Ovary (tissue), 7 donors: ENCODE measurements at regions not wholly inside any gene's neighbourhood (a gene's known extent, or its start where the extent isn't known, plus 50 kb on each side); places are given as distances from the start of the nearest gene placed in this dataset.

Experiments
- DNase-seq, 5 donors: peaks; one replicate each; pipeline ENCODE4 v3.0.0-alpha.2; 2019 to 2020
- H3K27ac ChIP-seq, 2 donors: fragments of 200-600 bp; one replicate each; pipeline versions ENCODE4 v1.5.1 to v1.8.0; 2019 to 2022
- H3K27me3 ChIP-seq: fragments of 200-600 bp; one replicate; pipeline ENCODE4 v1.8.0; 2022
- H3K36me3 ChIP-seq: fragments of 200-600 bp; sonication (generic); one replicate; pipeline ENCODE4 v1.5.1; 2019
- H3K4me1 ChIP-seq: one replicate; pipeline ENCODE4 v1.8.1; 2013; ENCODE audit warnings: mild to moderate bottlenecking, moderate library complexity; ENCODE audit not compliant: insufficient read depth
- H3K4me3 ChIP-seq: fragments of 200-600 bp; sonication (generic); one replicate; pipeline ENCODE4 v1.5.1; 2017
- H3K9me3 ChIP-seq, 2 donors: fragments of 200-600 bp in 1 of 2; sonication (generic) in 1 of 2; one replicate each; pipeline versions ENCODE4 v1.5.1 to v1.8.1; 2013 to 2019; ENCODE audit warnings: mild to moderate bottlenecking in 1 of 2, moderate library complexity in 1 of 2
- CTCF ChIP-seq, 3 donors: fragments of 450-650 bp in 2 of 3; fragments of 200-600 bp in 1 of 3; IDR thresholded peaks; one replicate each; pipeline versions ENCODE4 v1.5.1 to v1.8.0; 2016 to 2022; ENCODE audit warnings: antibody characterized with exemption in 3 of 3, mild to moderate bottlenecking in 1 of 3
- EP300 ChIP-seq: sonication (generic); formaldehyde crosslinking; IDR thresholded peaks from one replicate; pipeline ENCODE4 v1.6.1; 2017; ENCODE audit warnings: antibody characterized with exemption
- POLR2A ChIP-seq: fragments of 450-650 bp; IDR thresholded peaks from one replicate; pipeline ENCODE4 v1.6.1; 2017; ENCODE audit warnings: antibody characterized with exemption, mild to moderate bottlenecking, moderate library complexity
- WGBS, 3 donors: extraction: QIAGEN DNeasy Blood & Tissue Kit in 1 of 3; methylation state at CpG; one replicate each; pipeline versions ENCODE4 v1.1.5 to v1.1.7; 2013 to 2017; 5-methylcytosine and 5-hydroxymethylcytosine counted together
- intact Hi-C, 4 donors: fragments of 100-400 bp; cut with DNase I; formaldehyde crosslinking; loops; one replicate each; pipeline versions ENCODE4 v1.11.0 to v1.15.1; 2022 to 2023
- donor health status: DM: no; HTN: no; CAD: no; lungs with moderate emphysema.
- donor health status: DM: no; HTN: no; CAD: no.
- donor health status: Bipolar disorder and iron deficiency.
- donor health status: DM: no; HTN: no; CAD: no.
- donor health status: DM: yes; HTN: yes; CAD: no.

GRCh38 chr5:109524555-109524954, 114.8 kb upstream of the PJA2 start:
- Histone ChIP-seq H3K4me3 (no peak overlapping the region), H3K4me1 (no peaks in the 10 kb centered on the region), H3K9me3 (no peaks in the 10 kb centered on the region), H3K27ac (no peak overlapping the region), H3K36me3 (no peaks in the 10 kb centered on the region), H3K27me3 (no peaks in the 10 kb centered on the region)
- WGBS, 3 donors = 48 to 95% (median 83%) methylated on average over 2 of the region's 2 CpGs
- intact Hi-C loops = no loop called here
- no peak for DNase-seq
- TF ChIP-seq POLR2A (no peak), CTCF (IDR thresholded peaks at IDR 0.05) (no peak), EP300 (no peak)

GRCh38 chr5:109524026-109524425, 114.3 kb upstream of the PJA2 start:
- Histone ChIP-seq H3K36me3 (no peaks in the 10 kb centered on the region), H3K27me3 (no peaks in the 10 kb centered on the region), H3K9me3 (no peaks in the 10 kb centered on the region), H3K4me3 (no peak overlapping the region), H3K4me1 (no peaks in the 10 kb centered on the region), H3K27ac (no peak overlapping the region)
- no peak for DNase-seq
- 85 to 93% (median 87%) methylated on average over 5 of the region's 5 CpGs for WGBS, 3 donors
- TF ChIP-seq CTCF (IDR thresholded peaks at IDR 0.05) (no peak), POLR2A (no peak), EP300 (no peak)
- intact Hi-C loops = no loop called here

- DNase-seq = no peak
- Histone ChIP-seq H3K4me1 (no peaks in the 10 kb centered on the region), H3K27ac (no peak overlapping the region), H3K9me3 (no peaks in the 10 kb centered on the region), H3K4me3 (no peak overlapping the region), H3K36me3 (no peaks in the 10 kb centered on the region), H3K27me3 (no peaks in the 10 kb centered on the region)
- WGBS, 3 donors = 84 to 98% (median 95%) methylated on average over 1 of the region's 1 CpG
- no peak for TF ChIP-seq POLR2A
- TF ChIP-seq EP300 = no peak
- TF ChIP-seq CTCF (IDR thresholded peaks at IDR 0.05) = no peak
- intact Hi-C loops = no loop called here
Observed at GRCh38 chr5:109522404-109522803, 112.6 kb upstream of the PJA2 start.

GRCh38 chr5:109519416-109519815, 109.6 kb upstream of the PJA2 start:
- H3K27ac ChIP-seq = no peak overlapping the region
- no peaks in the 10 kb centered on the region for H3K9me3 ChIP-seq
- WGBS, 3 donors = 75 to 83% (median 81%) methylated on average over 3 of the region's 3 CpGs
- no peaks in the 10 kb centered on the region for H3K36me3 ChIP-seq
- intact Hi-C loops = no loop called here
- H3K4me1 ChIP-seq = no peaks in the 10 kb centered on the region
- H3K27me3 ChIP-seq = no peaks in the 10 kb centered on the region
- no peak for DNase-seq
- no peak for TF ChIP-seq EP300
- no peak for TF ChIP-seq CTCF (IDR thresholded peaks at IDR 0.05)
- no peak for TF ChIP-seq POLR2A
- no peak overlapping the region for H3K4me3 ChIP-seq

- TF ChIP-seq CTCF (IDR thresholded peaks at IDR 0.05) (no peak), EP300 (no peak), POLR2A (no peak)
- Histone ChIP-seq H3K4me1 (no peaks in the 10 kb centered on the region), H3K9me3 (no peaks in the 10 kb centered on the region), H3K36me3 (no peaks in the 10 kb centered on the region), H3K4me3 (no peak overlapping the region), H3K27me3 (no peaks in the 10 kb centered on the region), H3K27ac (no peak overlapping the region)
- intact Hi-C loops = no loop called here
- DNase-seq = no peak
- 79 to 91% (median 90%) methylated on average over 2 of the region's 2 CpGs for WGBS, 3 donors
Observed at GRCh38 chr5:109516390-109516789, 106.6 kb upstream of the PJA2 start.
